GM19043 (cell line): ENCODE measurements at regions not wholly inside any gene's neighbourhood (a gene's known extent, or its start where the extent isn't known, plus 50 kb on each side); places are given as distances from the start of the nearest gene placed in this dataset.

Experiments used
- ATAC-seq: cut with Tn5 transposase; IDR thresholded peaks from one replicate; pipeline ENCODE4 v1.9.1; 2021; ENCODE audit warnings: low read depth; ENCODE audit not compliant: unreplicated experiment

DNA sequence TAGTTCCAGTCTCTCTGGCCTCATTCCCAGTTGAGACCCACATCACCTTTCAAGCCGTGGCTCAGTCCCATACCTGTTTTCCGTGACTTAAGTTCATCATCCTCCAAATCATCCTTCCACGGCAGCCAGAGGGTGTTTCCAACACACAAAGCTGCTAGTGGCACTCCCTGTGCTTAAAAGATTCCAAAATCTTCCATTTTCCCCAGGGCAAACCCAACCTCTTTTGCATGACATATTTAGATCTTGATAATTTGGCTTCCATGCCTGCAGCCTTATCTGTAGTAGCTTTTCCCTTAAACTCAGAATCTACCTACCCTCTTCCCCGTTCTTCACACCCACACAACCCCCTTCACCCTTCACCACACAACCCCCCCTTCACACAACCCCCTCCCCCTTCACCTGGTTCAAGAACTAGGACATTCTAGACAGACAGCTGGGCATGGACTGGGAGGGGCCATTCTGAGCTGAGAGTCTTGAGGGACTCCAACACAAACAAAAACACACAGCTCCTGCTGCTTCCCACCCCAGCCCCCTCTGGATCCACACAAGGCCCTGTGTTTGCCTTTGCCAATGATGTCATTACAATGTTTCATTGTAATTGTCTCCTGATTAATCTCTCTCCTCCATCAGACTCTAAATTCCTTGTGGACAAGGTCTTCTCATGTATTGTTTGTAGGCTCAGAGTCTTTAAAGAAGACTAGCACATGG lies 268.2 kb downstream of the SH3GL2 start:
- ATAC-seq = no peak

DNA sequence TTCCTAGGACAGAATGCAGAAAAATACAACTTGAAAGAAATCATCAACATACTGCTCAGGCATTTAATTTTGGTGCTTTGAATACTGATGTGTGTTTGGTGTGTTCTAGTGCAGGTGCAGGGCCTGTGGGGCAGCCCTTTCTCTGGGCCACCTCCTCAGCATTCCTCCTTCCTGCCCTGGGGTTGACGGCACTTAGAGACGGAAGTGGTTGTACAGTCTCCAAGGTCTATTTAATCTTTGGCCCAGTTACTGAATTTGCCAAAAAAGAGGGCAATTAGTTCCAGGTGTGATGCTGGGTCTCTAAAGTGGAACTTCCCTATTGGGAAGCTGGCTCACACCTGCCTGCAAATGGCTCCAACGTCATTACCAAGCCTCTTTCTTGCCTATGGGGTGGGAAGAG lies 269.0 kb downstream of the SH3GL2 start:
- ATAC-seq = no peak

DNA sequence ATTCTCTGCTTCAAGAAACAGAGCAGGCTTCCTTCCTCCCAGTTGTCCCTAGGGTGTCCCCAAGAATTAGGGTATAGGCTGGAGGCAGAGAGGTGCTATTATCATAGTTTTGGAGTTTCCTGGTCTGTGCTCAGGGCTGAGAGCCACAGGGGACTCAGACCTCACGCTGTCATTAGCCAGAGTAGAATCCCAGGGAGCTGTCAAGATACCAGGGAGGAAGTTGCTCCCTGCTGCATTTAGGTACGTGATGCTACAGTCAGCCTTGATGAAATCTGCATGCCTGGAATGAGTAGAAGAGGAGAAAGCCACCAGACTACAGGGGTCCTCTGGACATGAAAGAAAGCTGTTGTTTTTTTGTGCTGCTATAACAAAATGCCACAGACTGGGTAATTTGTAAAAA lies 273.2 kb downstream of the SH3GL2 start:
- no peak for ATAC-seq

DNA sequence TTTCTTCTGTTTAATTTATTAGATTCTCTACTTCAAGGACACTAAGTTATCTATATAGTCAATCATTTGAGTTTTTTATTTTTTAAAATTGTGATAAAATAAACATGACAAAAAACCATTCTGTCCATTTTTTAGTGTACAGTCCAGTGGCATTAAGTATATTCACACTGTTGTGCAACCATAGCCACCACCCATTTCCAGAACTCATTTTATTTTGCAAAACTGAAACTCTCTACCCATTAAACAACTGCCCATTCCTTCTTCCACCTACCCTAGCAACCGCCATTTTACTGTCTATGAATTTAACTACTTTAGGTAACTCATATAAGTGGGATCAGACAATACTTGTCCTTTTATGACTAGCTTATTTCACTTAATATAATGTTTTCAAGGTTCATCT lies 275.6 kb downstream of the SH3GL2 start:
- ATAC-seq = no peak

DNA sequence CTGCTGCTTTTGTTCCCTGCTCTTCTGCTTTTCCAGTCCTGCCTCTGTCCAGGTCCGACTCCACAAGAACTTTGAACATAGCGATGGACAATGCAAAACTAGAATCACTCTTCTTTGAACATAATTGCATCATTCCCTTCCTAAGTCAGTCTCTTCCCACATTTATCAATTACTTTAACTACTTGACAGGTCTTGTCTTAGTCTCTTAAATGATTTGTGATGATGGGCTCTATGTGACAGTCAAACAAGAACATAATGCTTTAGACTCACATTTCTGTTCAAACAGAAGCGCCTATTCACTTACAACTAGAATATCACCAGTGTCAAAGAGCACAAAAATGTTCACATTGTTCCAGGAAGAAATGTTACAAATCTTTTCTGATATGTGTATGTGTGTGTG lies 278.1 kb downstream of the SH3GL2 start:
- ATAC-seq = no peak

DNA sequence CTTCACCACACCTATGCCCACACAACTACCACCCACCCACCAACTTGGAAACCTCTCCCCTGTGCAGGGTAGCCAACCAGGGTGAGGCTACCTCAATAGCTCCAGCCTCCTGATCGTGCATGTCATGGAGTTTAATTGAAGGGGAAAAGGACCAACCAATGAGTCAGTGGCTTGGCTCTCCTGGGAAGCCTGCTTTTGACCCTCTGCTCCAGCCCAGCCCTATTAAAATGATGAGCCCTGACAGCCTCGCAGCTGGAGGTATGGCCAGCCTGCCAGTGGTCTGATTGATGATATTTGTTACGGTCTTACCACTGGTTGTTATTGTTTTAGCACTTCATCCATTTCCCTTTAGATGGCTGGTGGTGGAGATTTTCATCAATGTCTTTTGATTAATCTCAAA lies 280.4 kb downstream of the SH3GL2 start:
- ATAC-seq = no peak

DNA sequence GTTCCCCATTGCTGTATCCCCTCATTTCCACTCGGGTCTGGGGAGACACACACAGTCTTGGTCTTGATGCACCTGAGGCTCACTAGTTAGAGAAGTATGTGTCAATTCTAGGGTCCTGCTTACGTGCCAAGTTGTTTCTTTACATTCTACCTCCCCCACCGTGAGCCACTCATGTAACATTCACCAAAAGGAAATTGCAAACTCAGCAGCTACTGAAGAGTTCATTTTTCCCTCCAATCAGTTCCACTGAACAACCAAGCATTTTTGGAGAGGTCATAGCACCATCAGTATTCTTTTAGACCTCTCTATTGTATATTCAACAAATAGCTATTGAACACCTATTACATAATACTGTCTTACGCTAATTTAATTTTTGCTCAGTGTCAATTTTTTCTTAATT lies 281.1 kb downstream of the SH3GL2 start:
- no peak for ATAC-seq

DNA sequence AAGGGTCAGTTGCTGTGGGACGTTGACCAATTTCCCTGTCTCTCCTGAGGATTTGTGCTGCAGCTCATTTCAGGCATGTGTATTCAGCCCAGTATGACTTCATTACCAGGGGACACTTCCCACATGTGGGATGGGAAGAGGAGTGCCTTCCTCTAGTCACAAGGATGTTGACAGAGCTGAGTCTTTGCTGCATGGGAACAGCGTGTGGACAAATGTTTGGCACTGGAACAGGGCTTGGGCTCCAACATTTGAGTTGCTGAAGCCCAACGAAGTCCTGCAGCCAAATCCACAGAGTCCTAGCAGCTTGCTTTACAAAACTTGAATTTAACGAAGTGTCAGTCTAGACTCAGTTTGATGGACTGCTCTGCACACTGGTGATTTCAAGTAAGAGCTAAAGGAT lies 283.2 kb downstream of the SH3GL2 start:
- ATAC-seq = no peak

DNA sequence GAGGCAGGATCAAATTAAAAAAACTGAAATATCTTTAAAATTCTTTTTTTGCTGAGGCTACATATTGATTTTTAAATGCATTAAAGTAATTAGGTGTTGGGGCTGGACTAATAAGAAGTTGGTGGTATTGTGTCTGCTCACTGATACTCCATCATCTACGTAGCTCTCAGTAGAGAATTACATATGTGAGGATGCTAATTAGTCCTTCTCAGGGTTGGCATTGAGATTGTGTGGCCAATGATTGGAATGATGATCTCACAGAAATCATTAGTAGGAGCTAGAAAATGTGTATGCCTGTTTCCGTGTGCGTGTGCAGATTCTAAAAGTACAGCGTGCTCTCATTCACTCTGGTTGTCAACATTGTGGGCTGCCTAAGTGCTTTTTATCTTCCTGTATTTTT lies 283.8 kb downstream of the SH3GL2 start:
- ATAC-seq = no peak

DNA sequence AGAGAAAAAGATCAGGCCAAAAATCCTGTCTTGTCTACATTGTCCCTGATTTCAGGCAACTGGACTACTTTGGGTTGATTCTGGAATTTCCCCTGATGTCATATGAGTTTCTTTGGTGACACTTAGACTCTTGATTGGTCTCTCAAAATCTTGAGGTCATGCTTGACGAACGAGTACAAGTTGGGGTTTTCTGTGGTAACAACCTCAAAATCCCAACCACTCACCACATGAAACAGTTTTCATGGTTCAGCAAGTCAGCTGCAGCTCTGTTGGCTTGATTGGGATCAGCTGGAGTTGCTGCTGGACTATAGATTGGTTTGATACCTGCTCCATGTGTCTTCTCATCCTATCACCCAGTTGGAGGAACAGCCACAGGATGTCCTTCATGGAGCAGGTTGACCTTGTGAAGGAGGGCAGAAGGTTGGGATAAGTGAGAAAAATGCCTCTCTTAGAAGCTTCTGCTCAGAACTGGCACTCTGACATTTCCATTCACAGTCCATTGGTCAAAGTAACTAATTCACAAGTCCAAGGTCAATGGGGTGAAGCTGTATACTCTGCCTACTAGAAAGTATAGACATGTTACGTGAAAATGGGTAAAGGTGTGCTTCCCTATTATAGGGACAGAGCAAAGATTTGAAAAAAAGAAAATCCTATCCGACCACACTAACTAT lies 284.5 kb downstream of the SH3GL2 start:
- ATAC-seq = peak; percentile 81

DNA sequence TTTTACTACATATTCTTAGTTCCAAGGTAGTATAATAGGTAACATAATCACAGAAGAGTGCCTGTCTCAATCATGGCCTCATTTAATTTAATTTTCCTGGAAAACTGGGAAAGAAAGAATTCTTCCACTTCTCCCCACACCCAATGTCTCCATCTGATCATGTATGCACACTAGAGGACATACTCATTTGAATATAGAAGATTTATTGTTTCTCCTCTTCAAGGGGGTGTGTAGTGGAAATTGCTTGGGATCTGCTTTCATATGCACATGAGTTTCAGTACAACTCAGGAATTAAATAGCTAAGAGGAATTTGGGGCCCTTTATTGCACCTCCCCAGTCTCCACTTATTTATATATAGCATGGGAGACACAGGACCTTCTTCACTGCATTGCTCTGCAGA lies 285.1 kb downstream of the SH3GL2 start:
- no peak for ATAC-seq

DNA sequence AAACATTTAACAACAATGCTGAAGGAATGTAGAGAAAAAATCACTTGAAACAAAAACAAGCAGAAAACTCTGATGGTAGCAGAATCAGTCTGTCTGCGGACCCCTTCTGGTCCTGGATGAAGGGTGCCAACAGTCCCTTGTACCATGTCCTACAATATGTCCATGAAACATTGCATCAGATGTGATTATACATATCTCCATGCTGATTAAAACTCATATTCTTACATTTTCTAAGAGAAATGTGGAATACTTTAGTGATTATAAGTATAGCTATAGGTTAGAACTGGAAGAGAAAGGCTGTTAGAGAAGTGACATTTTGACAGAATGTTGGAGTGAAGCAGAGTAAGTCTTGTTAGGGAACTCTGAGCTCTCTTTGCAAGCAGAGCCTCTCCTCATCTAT lies 286.1 kb downstream of the SH3GL2 start:
- no peak for ATAC-seq

DNA sequence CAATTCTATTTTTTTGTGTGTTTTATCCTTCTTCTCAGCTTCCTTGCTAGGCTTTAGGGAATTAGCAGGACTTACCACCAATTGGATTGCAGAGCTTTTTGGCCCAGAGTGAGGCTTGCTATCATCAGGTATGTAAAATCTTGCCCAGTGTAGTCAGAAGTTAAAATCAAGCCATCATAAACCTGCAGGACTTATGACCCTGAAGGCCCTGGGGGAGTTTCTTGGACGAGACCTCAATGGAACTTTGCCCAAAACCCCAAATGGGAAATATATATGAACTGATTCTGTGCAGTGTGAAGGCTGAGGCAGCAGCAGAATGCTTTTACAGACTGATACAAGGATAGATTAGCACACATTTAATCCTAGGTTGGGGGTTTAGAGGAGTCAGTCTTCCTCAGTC lies 287.0 kb downstream of the SH3GL2 start:
- no peak for ATAC-seq

DNA sequence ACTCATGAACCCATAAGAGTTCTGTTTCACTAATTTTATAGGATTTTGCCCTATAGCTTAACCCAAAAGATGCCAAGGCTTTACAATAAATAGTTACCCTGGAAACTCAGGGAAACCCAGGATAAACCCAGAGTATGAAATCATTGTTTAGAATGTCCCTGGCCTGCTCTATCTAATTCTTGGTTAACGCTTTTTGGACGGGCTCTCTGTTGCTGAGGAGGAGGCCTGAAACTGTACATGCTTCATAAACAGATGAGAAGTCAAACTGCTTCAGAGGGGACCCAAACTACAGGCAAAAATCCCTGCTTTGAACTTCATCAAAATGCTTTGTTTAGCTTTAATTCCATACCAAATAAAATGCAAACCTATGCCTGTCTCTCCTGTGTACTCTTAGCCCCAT lies 291.9 kb downstream of the SH3GL2 start:
- no peak for ATAC-seq

DNA sequence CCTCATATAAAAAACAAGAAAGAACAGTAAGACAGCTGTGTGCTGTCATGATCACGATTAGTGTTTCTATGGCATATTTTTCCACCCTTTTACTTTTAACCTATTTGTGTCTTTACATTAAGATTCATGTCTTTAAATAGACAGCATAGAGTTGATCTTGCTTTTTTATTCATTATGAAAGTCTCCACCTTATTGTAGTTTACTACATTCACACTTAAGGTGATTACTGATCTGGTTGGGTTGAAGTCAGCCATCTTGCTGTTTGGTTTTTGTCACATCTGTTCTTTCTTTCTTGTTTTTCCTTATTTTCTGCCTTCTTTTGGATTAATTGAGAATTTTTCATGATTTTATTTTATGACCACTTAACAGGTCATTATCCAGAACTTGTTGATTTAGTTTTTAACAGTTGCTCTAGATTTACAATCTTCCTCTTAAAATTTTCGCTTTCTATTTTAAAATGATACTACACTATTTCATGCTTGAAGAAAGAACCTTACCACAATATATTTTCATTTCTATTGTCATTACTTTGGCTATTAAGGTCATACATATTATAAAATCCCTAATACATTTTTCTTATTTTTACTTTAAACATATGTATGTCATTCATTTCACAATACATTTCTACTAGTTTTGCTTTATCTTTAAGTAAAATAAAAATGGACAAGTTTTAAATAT lies 292.5 kb downstream of the SH3GL2 start:
- ATAC-seq = no peak

DNA sequence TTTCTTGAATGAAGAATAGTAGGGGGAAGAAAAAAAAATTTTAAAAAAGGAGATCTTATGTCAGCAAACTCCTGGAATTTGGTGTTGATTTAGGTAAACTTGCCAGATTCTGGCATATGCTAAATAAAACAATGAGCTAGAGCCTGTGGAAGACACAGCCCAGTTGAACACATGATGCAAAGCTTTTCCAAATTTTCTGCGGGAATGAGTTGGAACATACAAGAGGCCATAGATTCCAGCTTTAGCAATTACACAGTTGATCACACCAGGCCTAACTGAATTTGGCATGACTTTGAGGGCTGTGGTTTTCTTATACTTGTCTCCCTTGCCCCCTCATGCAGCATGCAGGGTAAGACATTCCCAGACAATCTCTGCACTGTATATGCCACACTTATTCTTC lies 297.0 kb downstream of the SH3GL2 start:
- ATAC-seq = no peak

DNA sequence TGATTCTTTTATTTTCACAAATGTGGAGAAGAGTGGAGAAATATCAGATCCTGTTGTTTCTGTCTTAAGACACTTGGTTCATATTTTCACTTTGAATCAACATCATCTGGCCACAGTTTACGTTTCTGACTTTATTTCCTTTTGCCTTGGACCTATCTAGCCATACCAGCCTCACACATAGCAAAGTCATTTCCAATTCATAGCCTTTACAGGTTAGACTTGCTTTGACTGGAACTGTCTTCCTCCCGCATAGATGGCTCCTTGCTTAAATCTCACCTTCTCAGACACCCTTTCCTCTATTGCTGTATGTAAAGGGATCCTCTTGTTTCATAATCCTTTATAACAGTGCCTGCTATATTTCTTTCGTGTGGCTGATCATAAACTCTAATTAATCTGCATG lies 297.8 kb downstream of the SH3GL2 start:
- no peak for ATAC-seq

DNA sequence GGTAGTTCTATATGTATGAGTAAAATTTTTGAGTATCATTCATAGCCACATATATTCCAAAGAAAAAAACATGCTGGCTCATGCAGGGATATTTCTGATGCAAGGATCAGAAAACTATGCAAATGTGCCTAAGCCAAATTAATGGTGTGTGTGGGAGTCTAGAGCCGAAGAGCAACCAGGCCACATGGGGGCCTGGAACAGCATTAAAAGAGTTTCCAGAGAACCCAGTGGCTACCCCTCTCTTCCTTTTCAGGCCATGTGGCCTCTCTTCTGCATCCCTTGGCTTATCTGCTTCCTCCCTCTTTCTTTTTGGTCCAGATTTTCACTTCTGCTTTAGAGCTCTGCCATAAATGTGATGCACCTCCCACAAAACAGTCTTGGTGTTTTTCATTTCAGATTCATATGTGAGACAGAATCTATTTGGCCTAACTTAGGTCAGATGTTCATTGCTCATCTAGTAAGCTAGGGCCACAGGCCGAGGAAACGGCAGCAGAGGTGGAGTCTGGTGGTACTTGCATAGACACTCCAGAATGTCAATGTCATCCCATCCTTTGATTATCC lies 300.0 kb downstream of the SH3GL2 start:
- no peak for ATAC-seq

DNA sequence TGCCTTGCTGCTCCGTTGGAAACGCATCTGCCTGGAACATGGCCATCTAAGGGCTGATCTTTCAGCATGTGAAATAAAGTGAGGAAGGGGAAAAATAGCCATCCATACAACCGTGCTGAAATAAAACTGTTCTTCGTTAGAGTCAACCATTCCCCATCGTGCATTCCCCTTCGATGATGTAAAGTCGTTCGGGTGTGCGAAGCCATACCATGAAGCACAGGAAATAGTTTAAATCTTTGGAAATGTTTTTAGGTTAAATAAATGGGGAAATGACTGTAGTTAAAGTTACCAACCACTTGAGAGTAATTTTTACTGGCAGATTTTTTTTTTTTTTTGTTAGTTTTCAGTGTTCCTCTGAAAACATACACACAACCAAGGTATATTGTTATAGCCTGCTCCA lies 302.5 kb downstream of the SH3GL2 start:
- no peak for ATAC-seq

DNA sequence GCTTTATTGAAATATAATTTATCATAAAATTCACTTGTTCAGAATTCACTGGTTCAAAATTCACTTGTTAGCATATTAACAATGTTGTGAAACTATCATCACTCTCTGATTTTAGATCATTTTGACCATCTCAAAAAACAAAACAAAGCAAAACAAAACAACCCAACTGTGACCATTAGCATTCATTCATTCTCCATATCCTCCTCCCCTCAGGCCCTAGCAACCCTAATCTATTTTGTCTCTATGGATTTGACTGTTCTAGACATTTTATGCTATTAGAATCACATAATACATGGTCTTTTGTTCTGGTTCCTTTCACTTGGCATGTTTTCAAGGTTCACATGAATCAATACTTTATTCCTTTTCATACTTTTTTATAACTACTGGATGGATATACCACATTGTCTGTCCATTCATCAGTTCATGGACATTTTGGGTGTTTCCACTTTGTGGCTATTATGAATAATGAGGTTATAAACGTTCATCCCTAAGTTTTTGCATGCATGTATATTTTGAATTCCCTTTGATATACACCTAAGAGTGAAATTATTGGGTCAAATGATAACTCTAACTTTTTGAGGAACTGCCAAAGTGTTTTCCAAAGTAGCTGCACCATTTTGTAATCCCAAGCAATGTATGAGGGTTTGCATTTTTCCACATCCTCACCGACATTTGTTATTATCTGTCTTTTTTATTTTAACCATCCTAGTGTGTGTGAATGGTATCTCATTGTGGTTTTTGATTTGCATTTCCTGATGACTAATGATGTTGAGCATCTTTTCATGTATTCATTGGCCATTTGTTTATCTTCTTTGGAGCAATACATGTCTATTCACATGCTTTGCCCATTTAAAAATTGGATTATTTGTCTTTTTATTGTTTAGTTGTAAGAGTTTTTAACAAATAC lies 304.1 kb downstream of the SH3GL2 start:
- ATAC-seq = no peak

DNA sequence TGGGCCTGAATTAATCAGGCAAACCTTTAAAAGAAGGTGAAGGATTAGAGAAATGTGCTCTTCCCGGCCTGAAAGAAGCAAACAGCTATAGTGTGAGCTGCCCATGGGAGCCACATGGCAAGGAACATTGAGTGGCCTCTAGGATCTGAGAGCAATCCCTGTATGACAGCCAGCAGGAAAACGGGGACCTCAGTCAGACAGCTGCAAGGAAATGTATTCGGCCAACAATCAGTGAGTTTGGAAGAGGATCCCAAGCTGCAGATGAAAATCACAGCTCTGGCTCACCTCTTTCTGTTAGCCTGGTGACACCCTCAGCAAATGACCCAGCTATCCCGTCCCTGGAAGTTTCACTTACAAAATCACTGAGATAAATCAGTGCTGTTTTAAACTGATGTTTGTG lies 309.2 kb downstream of the SH3GL2 start:
- ATAC-seq = no peak
